PC-9 (cell line): ENCODE measurements at regions not wholly inside any gene's neighbourhood (a gene's known extent, or its start where the extent isn't known, plus 50 kb on each side); places are given as distances from the start of the nearest gene placed in this dataset.

Source experiments
- BruUV-seq: library from RNA; stranded (reverse); fragments of 400-500 nt; replicated peaks from 2 replicates; lab custom pipeline; 2021; lab: Mats Ljungman, UMichigan
- CTCF ChIA-PET: fragments of 300-600 bp; sonication (Branson Sonifier 250); formaldehyde crosslinking; loops from one replicate; lab custom pipeline; 2022; ENCODE audit warnings: antibody characterized with exemption; lab: Charles Lee
- POLR2A ChIA-PET: fragments of 300-600 bp; sonication (Branson Sonifier 250); formaldehyde crosslinking; loops from one replicate; lab custom pipeline; 2022; ENCODE audit warnings: antibody characterized with exemption; ENCODE audit not compliant: unreplicated experiment; lab: Charles Lee
- DNase-seq, 2 experiments: peaks; one replicate each; pipeline versions ENCODE4 v3.0.0 to v3.0.0-alpha.2; 2015 to 2022; ENCODE audit warnings: mixed read lengths in 1 of 2
- H2AFZ ChIP-seq: fragments of 200-600 bp; sonication (generic); 2 replicates; pipeline ENCODE4 v1.8.1; 2017; ENCODE audit warnings: antibody characterized with exemption
- H3F3A ChIP-seq: fragments of 200-600 bp; sonication (generic); 2 replicates; pipeline ENCODE4 v1.8.1; 2017; ENCODE audit warnings: antibody characterized with exemption, mild to moderate bottlenecking, low read depth; ENCODE audit not compliant: insufficient read depth
- H3K27ac ChIP-seq: fragments of 200-600 bp; sonication (generic); 2 replicates; pipeline ENCODE4 v1.6.1; 2016; ENCODE audit warnings: mixed run types
- H3K27me3 ChIP-seq: fragments of 200-600 bp; sonication (generic); 2 replicates; pipeline ENCODE4 v1.6.1; 2016; ENCODE audit warnings: low read depth, mixed run types; ENCODE audit not compliant: insufficient read depth
- H3K36me3 ChIP-seq: fragments of 200-600 bp; sonication (generic); 2 replicates; pipeline ENCODE4 v1.6.1; 2016; ENCODE audit warnings: low read depth, mixed run types
- H3K4me1 ChIP-seq: fragments of 200-600 bp; sonication (generic); replicated peaks from 2 replicates; pipeline ENCODE4 v1.6.1; 2016; ENCODE audit warnings: mixed run types; ENCODE audit not compliant: insufficient read depth
- H3K4me2 ChIP-seq: fragments of 200-600 bp; sonication (generic); 2 replicates; pipeline ENCODE4 v1.6.1; 2017; ENCODE audit warnings: mixed run types
- H3K4me3 ChIP-seq: fragments of 200-600 bp; sonication (generic); 2 replicates; pipeline ENCODE4 v1.6.1; 2016; ENCODE audit warnings: mixed run types
- H3K79me2 ChIP-seq: fragments of 200-600 bp; sonication (generic); 2 replicates; pipeline ENCODE4 v1.6.1; 2017; ENCODE audit warnings: low read depth, mixed run types
- H3K9me2 ChIP-seq: fragments of 200-600 bp; sonication (generic); 2 replicates; pipeline ENCODE4 v1.8.1; 2017; ENCODE audit warnings: mild to moderate bottlenecking; ENCODE audit not compliant: insufficient read depth
- H3K9me3 ChIP-seq: fragments of 200-600 bp; sonication (generic); 2 replicates; pipeline ENCODE4 v1.8.1; 2016; ENCODE audit warnings: low read depth; ENCODE audit not compliant: insufficient read depth
- H4K20me1 ChIP-seq: fragments of 200-600 bp; sonication (generic); 2 replicates; pipeline ENCODE4 v1.8.1; 2017; ENCODE audit not compliant: insufficient read depth
- CTCF ChIP-seq: fragments of 200-600 bp; sonication (generic); conservative IDR thresholded peaks from 2 replicates; pipeline ENCODE4 v1.6.1; 2017; ENCODE audit warnings: mixed run types, antibody characterized with exemption, mild to moderate bottlenecking, moderate library complexity
- EZH2 ChIP-seq: fragments of 200-600 bp; sonication (generic); IDR thresholded peaks from 2 replicates; pipeline ENCODE4 v1.8.0; 2017; ENCODE audit warnings: antibody characterized with exemption, low read depth
- intact Hi-C: fragments of 100-400 bp; cut with micrococcal nuclease; formaldehyde crosslinking; loops from one replicate; pipeline ENCODE4 v1.10.0; 2022; ENCODE audit not compliant: unreplicated experiment

- Histone ChIP-seq H3K4me2 (no peak overlapping the region), H3K4me3 (no peak overlapping the region), H3K27ac (no peak overlapping the region), H3K9me2 (no peaks in the 10 kb centered on the region), H3K36me3 (no peaks in the 10 kb centered on the region), H2AFZ (no peak overlapping the region), H4K20me1 (no peaks in the 10 kb centered on the region), H3K79me2 (no peaks in the 10 kb centered on the region), H3F3A (no peaks in the 10 kb centered on the region), H3K9me3 (no peaks in the 10 kb centered on the region), H3K4me1 (no peaks in the 10 kb centered on the region), H3K27me3 (0 out of 2 replicates have a peak, but pooled peaks cover 3% of the 10 kb centered on the region)
- intact Hi-C loops, result no loop called here
- no TSS peak for BruUV-seq
- DNase-seq, result no peak
- CTCF ChIA-PET, result no interaction called here
- POLR2A ChIA-PET, result no interaction called here
- TF ChIP-seq CTCF, result no peak
- TF ChIP-seq EZH2, result no peak
Observed at GRCh38 chr11:116373104-116373944, 399.5 kb downstream of the BUD13 start.

- POLR2A ChIA-PET, result no interaction called here
- BruUV-seq, result no TSS peak
- TF ChIP-seq EZH2 (no peak), CTCF (no peak)
Observed at GRCh38 chr11:116371146-116371545, 401.6 kb downstream of the BUD13 start.

GRCh38 chr11:116368784-116369183, 404.0 kb downstream of the BUD13 start:
- ChIA-PET POLR2A (no interaction called here), CTCF (no interaction called here)
- Histone ChIP-seq H3K79me2 (no peaks in the 10 kb centered on the region), H3K9me2 (no peaks in the 10 kb centered on the region), H3K4me3 (no peak overlapping the region), H3K9me3 (no peaks in the 10 kb centered on the region), H2AFZ (no peak overlapping the region), H3K36me3 (no peaks in the 10 kb centered on the region), H3K4me1 (no peaks in the 10 kb centered on the region), H3F3A (no peaks in the 10 kb centered on the region), H4K20me1 (no peaks in the 10 kb centered on the region), H3K4me2 (no peak overlapping the region), H3K27me3 (peaks cover 16% of the 10 kb centered on the region; the same call in 1 of the 2 replicates), H3K27ac (no peak overlapping the region)
- intact Hi-C loops, result no loop called here
- no peak for DNase-seq
- BruUV-seq, result no TSS peak
- no peak for TF ChIP-seq CTCF
- no peak for TF ChIP-seq EZH2

More at GRCh38 chr11:116371146-116371545, 401.6 kb downstream of the BUD13 start:
- Histone ChIP-seq H3K79me2 (no peaks in the 10 kb centered on the region), H3K4me3 (no peak overlapping the region), H3K27ac (no peak overlapping the region), H3K9me3 (no peaks in the 10 kb centered on the region), H2AFZ (no peak overlapping the region), H3K36me3 (no peaks in the 10 kb centered on the region), H3K4me1 (no peaks in the 10 kb centered on the region), H4K20me1 (no peaks in the 10 kb centered on the region), H3K4me2 (no peak overlapping the region), H3K9me2 (no peaks in the 10 kb centered on the region), H3F3A (no peaks in the 10 kb centered on the region), H3K27me3 (0 out of 2 replicates have a peak, but pooled peaks cover 3% of the 10 kb centered on the region)
- CTCF ChIA-PET, result no interaction called here
- peak in 1 of 2 experiments; percentile 32 for DNase-seq
- intact Hi-C loops, result no loop called here
